ENCODE measurements at regions not wholly inside any gene's neighbourhood (a gene's known extent, or its start where the extent isn't known, plus 50 kb on each side); places are given as distances from the start of the nearest gene placed in this dataset.

GRCh38 chrX:140346729-140347128, 158.1 kb downstream of the SOX3 start:
- ATAC-seq (ENCODE audit: poor library complexity) (no peak), DNase-seq (no peak)
- TF ChIP-seq, protein P1, sequence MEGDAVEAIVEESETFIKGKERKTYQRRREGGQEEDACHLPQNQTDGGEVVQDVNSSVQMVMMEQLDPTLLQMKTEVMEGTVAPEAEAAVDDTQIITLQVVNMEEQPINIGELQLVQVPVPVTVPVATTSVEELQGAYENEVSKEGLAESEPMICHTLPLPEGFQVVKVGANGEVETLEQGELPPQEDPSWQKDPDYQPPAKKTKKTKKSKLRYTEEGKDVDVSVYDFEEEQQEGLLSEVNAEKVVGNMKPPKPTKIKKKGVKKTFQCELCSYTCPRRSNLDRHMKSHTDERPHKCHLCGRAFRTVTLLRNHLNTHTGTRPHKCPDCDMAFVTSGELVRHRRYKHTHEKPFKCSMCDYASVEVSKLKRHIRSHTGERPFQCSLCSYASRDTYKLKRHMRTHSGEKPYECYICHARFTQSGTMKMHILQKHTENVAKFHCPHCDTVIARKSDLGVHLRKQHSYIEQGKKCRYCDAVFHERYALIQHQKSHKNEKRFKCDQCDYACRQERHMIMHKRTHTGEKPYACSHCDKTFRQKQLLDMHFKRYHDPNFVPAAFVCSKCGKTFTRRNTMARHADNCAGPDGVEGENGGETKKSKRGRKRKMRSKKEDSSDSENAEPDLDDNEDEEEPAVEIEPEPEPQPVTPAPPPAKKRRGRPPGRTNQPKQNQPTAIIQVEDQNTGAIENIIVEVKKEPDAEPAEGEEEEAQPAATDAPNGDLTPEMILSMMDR (IDR thresholded peaks at IDR 0.05), result no peak
- ChIA-PET CTCF (no interaction called here), POLR2A (no interaction called here)
- no peak overlapping the region for H3K4me3 ChIP-seq (ENCODE audit: low read length)
- H3K4me1 ChIP-seq (ENCODE audit: insufficient read depth, low read length), result no peaks in the 10 kb centered on the region
- no peak overlapping the region for H3K27ac ChIP-seq (ENCODE audit: low read depth in 1 of 2, low read length in 2 of 2)
- intact Hi-C loops (cut with DNase I, micrococcal nuclease), result no loop called here
- Mint-ChIP-seq H3K27ac (no peak overlapping the region), H3K4me3 (no peak overlapping the region), H3K27me3 (no peaks in the 10 kb centered on the region), H3K9me3 (no peaks in the 10 kb centered on the region), H3K4me1 (ENCODE audit: low read depth) (no peaks in the 10 kb centered on the region), H3K36me3 (ENCODE audit: low read depth) (no peaks in the 10 kb centered on the region)
- H3K27me3 ChIP-seq (ENCODE audit: control insufficient read depth in 1 of 2, insufficient read depth in 2 of 2, low read length in 2 of 2), result no peaks in the 10 kb centered on the region
- no peaks in the 10 kb centered on the region for H3K36me3 ChIP-seq (ENCODE audit: insufficient read depth, low read length)
- H3K9me3 ChIP-seq (ENCODE audit: control insufficient read depth in 1 of 2, insufficient read depth in 1 of 2, low read length in 2 of 2), result no peaks in the 10 kb centered on the region

GRCh38 chrX:140343226-140343868, 161.5 kb downstream of the SOX3 start:
- TF ChIP-seq, protein P1 (IDR thresholded peaks at IDR 0.05), result no peak
- no peak for ATAC-seq (ENCODE audit: poor library complexity)

DNA sequence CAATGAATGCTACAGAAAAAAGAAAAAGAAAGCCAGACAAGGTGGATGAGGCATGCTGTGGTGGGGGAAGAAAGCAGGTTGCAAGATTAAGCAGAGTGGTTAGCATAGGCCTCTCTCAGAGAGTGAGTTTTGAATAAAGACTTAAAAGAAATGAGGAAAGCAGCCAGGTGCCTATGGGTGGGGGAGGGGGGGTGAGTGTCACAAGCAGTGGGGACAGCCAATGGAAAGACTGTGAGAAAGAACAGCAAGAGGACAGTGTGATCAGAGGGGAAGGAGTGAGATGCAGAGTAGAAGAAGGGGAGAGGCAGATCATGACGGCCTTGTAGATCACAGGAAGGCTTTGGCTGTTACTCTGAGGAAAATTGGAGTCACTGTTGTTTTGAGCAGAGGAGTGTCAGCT, 162.5 kb downstream of the SOX3 start:
- DNase-seq (no peak), ATAC-seq (ENCODE audit: poor library complexity) (no peak)
- H3K9me3 Mint-ChIP-seq, result no peaks in the 10 kb centered on the region
- Histone ChIP-seq H3K36me3 (ENCODE audit: insufficient read depth, low read length) (no peaks in the 10 kb centered on the region), H3K27me3 (ENCODE audit: control insufficient read depth in 1 of 2, insufficient read depth in 2 of 2, low read length in 2 of 2) (no peaks in the 10 kb centered on the region), H3K4me3 (ENCODE audit: low read length) (no peak overlapping the region), H3K9me3 (ENCODE audit: control insufficient read depth in 1 of 2, insufficient read depth in 1 of 2, low read length in 2 of 2) (no peaks in the 10 kb centered on the region), H3K27ac (ENCODE audit: low read depth in 1 of 2, low read length in 2 of 2) (no peak overlapping the region), H3K4me1 (ENCODE audit: insufficient read depth, low read length) (no peaks in the 10 kb centered on the region)
- H3K27ac Mint-ChIP-seq, result no peak overlapping the region
- TF ChIP-seq, protein P1 (IDR thresholded peaks at IDR 0.05), result no peak
- no peaks in the 10 kb centered on the region for H3K36me3 Mint-ChIP-seq (ENCODE audit: low read depth)
- no peaks in the 10 kb centered on the region for H3K27me3 Mint-ChIP-seq
- intact Hi-C loops (cut with DNase I, micrococcal nuclease), result no loop called here
- ChIA-PET CTCF (no interaction called here), POLR2A (no interaction called here)
- no peaks in the 10 kb centered on the region for H3K4me1 Mint-ChIP-seq (ENCODE audit: low read depth)
- no peak overlapping the region for H3K4me3 Mint-ChIP-seq

More at GRCh38 chrX:140343226-140343868, 161.5 kb downstream of the SOX3 start:
- no peaks in the 10 kb centered on the region for H3K36me3 Mint-ChIP-seq (ENCODE audit: low read depth)
- Histone ChIP-seq H3K4me3 (ENCODE audit: low read length) (no peak overlapping the region), H3K27me3 (ENCODE audit: control insufficient read depth in 1 of 2, insufficient read depth in 2 of 2, low read length in 2 of 2) (no peaks in the 10 kb centered on the region), H3K36me3 (ENCODE audit: insufficient read depth, low read length) (no peaks in the 10 kb centered on the region), H3K27ac (ENCODE audit: low read depth in 1 of 2, low read length in 2 of 2) (no peak overlapping the region), H3K4me1 (ENCODE audit: insufficient read depth, low read length) (no peaks in the 10 kb centered on the region), H3K9me3 (ENCODE audit: control insufficient read depth in 1 of 2, insufficient read depth in 1 of 2, low read length in 2 of 2) (no peaks in the 10 kb centered on the region)
- ChIA-PET POLR2A (no interaction called here), CTCF (no interaction called here)
- no peaks in the 10 kb centered on the region for H3K27me3 Mint-ChIP-seq
- H3K9me3 Mint-ChIP-seq, result no peaks in the 10 kb centered on the region
- no peaks in the 10 kb centered on the region for H3K4me1 Mint-ChIP-seq (ENCODE audit: low read depth)
- H3K27ac Mint-ChIP-seq, result no peak overlapping the region
- intact Hi-C loops (cut with DNase I, micrococcal nuclease), result no loop called here
- no peak for DNase-seq
- no peak overlapping the region for H3K4me3 Mint-ChIP-seq
